SK-N-SH (cell line): ENCODE measurements at regions not wholly inside any gene's neighbourhood (a gene's known extent, or its start where the extent isn't known, plus 50 kb on each side); places are given as distances from the start of the nearest gene placed in this dataset.

Experiments
- CTCF ChIA-PET: fragments of 300-600, 350-600 bp; formaldehyde crosslinking; extraction: SDS; loops from one replicate; lab custom pipeline; 2021; lab: Yijun Ruan, JAX
- POLR2A ChIA-PET: fragments of 350-600 bp; sonication (Branson Sonifier 250); formaldehyde crosslinking; extraction: SDS; loops from one replicate; lab custom pipeline; 2020; ENCODE audit warnings: antibody characterized with exemption, inconsistent platforms; lab: Yijun Ruan, JAX
- DNase-seq: peaks from one replicate; pipeline ENCODE4 v3.0.0; 2012
- H2AFZ ChIP-seq: fragments of 200-600 bp; sonication (generic); 2 replicates; pipeline ENCODE4 v1.8.1; 2016; ENCODE audit warnings: antibody characterized with exemption, mild to moderate bottlenecking, low read depth
- H3F3A ChIP-seq: fragments of 200-600 bp; sonication (generic); replicated peaks from 2 replicates; pipeline ENCODE3; 2016; ENCODE audit warnings: antibody characterized with exemption, mild to moderate bottlenecking; ENCODE audit not compliant: insufficient read depth
- H3K27ac ChIP-seq, 2 experiments: fragments of 200-500 bp in 1 of 2; fragments of 200-600 bp in 1 of 2; sonication (Bioruptor generic) in 1 of 2; sonication (generic), shearing (Covaris generic) in 1 of 2; 2 replicates each; pipeline versions ENCODE4 v1.5.1 to v1.6.1; 2014 to 2016; ENCODE audit warnings: low read depth in 2 of 2, inconsistent platforms in 1 of 2, low read length in 1 of 2, mild to moderate bottlenecking in 1 of 2, mixed read lengths in 1 of 2
- H3K27me3 ChIP-seq: fragments of 200-600 bp; sonication (generic), shearing (Covaris generic); 2 replicates; pipeline ENCODE4 v1.6.1; 2016; ENCODE audit warnings: mixed run types; ENCODE audit not compliant: insufficient read depth
- H3K36me3 ChIP-seq, 2 experiments: fragments of 200-500 bp in 1 of 2; fragments of 200-600 bp in 1 of 2; sonication (Bioruptor generic) in 1 of 2; sonication (generic) in 1 of 2; replicated peaks in 1 of 2; 2 replicates each; pipeline versions ENCODE3 to v1.5.1; 2014 to 2016; ENCODE audit warnings: low read length in 1 of 2, mild to moderate bottlenecking in 1 of 2; ENCODE audit not compliant: insufficient read depth in 2 of 2, control insufficient read depth in 1 of 2
- H3K4me1 ChIP-seq, 2 experiments: fragments of 200-500 bp in 1 of 2; fragments of 200-600 bp in 1 of 2; sonication (Bioruptor generic) in 1 of 2; sonication (generic), shearing (Covaris generic) in 1 of 2; 2 replicates each; pipeline versions ENCODE4 v1.5.1 to v1.6.1; 2014 to 2016; ENCODE audit warnings: low read depth in 1 of 2, low read length in 1 of 2, mixed run types in 1 of 2; ENCODE audit not compliant: insufficient read depth in 2 of 2, control insufficient read depth in 1 of 2
- H3K4me2 ChIP-seq: fragments of 200-600 bp; sonication (generic), shearing (Covaris generic); 2 replicates; pipeline ENCODE4 v1.6.1; 2017; ENCODE audit warnings: mixed run types
- H3K4me3 ChIP-seq, 2 experiments: fragments of 200-500 bp in 1 of 2; fragments of 200-600 bp in 1 of 2; sonication (Bioruptor generic) in 1 of 2; sonication (generic), shearing (Covaris generic) in 1 of 2; 2 replicates each; pipeline versions ENCODE4 v1.5.1 to v1.8.1; 2014 to 2016; ENCODE audit warnings: low read depth in 2 of 2, inconsistent platforms in 1 of 2, low read length in 1 of 2, mild to moderate bottlenecking in 1 of 2, mixed read lengths in 1 of 2, moderate library complexity in 1 of 2
- H3K79me2 ChIP-seq: fragments of 200-600 bp; sonication (generic); 2 replicates; pipeline ENCODE4 v1.8.1; 2017; ENCODE audit warnings: mild to moderate bottlenecking; ENCODE audit not compliant: insufficient read depth
- H3K9ac ChIP-seq: fragments of 200-600 bp; sonication (generic); 2 replicates; pipeline ENCODE4 v1.6.1; 2017; ENCODE audit warnings: mixed run types
- H3K9me2 ChIP-seq: fragments of 200-600 bp; sonication (generic); 2 replicates; pipeline ENCODE4 v1.6.1; 2017; ENCODE audit warnings: mixed run types
- H3K9me3 ChIP-seq: fragments of 200-600 bp; sonication (generic); 2 replicates; pipeline ENCODE4 v1.6.1; 2017; ENCODE audit warnings: mixed run types, mild to moderate bottlenecking, moderate library complexity
- H4K20me1 ChIP-seq: fragments of 200-600 bp; sonication (generic); 2 replicates; pipeline ENCODE4 v1.6.1; 2017; ENCODE audit warnings: mild to moderate bottlenecking, mixed run types; ENCODE audit not compliant: insufficient read depth
- CHD2 ChIP-seq: fragments of 150-350 bp; IDR thresholded peaks from 2 replicates; pipeline ENCODE4 v1.6.1; 2018; ENCODE audit warnings: low read length; ENCODE audit not compliant: partially characterized antibody
- EZH2phosphoT487 ChIP-seq: fragments of 200-600 bp; sonication (generic); IDR thresholded peaks from 2 replicates; pipeline ENCODE4 v1.6.1; 2017; ENCODE audit warnings: low read depth, mixed run types, mild to moderate bottlenecking, antibody characterized with exemption, moderate library complexity, borderline replicate concordance
- FOXM1 ChIP-seq: IDR thresholded peaks from 2 replicates; pipeline ENCODE4 v1.4.0; 2012; ENCODE audit warnings: low read depth, mild to moderate bottlenecking
- GABPA ChIP-seq: IDR thresholded peaks from 2 replicates; pipeline ENCODE4 v1.4.0; 2012; ENCODE audit warnings: low read depth, mild to moderate bottlenecking
- MXI1 ChIP-seq: IDR thresholded peaks from 2 replicates; pipeline ENCODE4 v1.6.1; 2012; ENCODE audit warnings: mild to moderate bottlenecking, low read depth, low read length, improper control_type of control experiment
- NFIC ChIP-seq: IDR thresholded peaks from 2 replicates; pipeline ENCODE4 v1.4.0; 2012; ENCODE audit warnings: borderline replicate concordance
- NRF1 ChIP-seq: IDR thresholded peaks from 2 replicates; pipeline ENCODE4 v1.6.1; 2012; ENCODE audit warnings: low read depth, mild to moderate bottlenecking, low read length
- PBX3 ChIP-seq: IDR thresholded peaks from 2 replicates; pipeline ENCODE4; 2012
- POLR2AphosphoS5 ChIP-seq: IDR thresholded peaks from 2 replicates; pipeline ENCODE4 v1.6.1; 2012; ENCODE audit warnings: low read depth, low read length
- REST ChIP-seq: IDR thresholded peaks from 2 replicates; pipeline ENCODE4 v1.6.1; 2012; ENCODE audit warnings: mild to moderate bottlenecking, low read depth, low read length, moderate library complexity
- RFX5 ChIP-seq: IDR thresholded peaks from 2 replicates; pipeline ENCODE4 v1.6.1; 2012; ENCODE audit warnings: mild to moderate bottlenecking, improper control_type of control experiment, low read length
- SMC3 ChIP-seq: IDR thresholded peaks from 2 replicates; pipeline ENCODE4 v1.6.1; 2012; ENCODE audit warnings: low read depth, low read length, improper control_type of control experiment
- TCF12 ChIP-seq: IDR thresholded peaks from 2 replicates; pipeline ENCODE4 v1.4.0; 2012
- USF1 ChIP-seq: IDR thresholded peaks from 2 replicates; pipeline ENCODE4 v1.4.0; 2012; ENCODE audit warnings: low read depth, borderline replicate concordance
- WGBS: methylation state at CpG from one replicate; pipeline ENCODE4 v1.1.6; 2017; ENCODE audit warnings: low lambda C conversion rate; 5-methylcytosine and 5-hydroxymethylcytosine counted together

GRCh38 chr17:65362826-65363225 is 198.6 kb downstream of the AXIN2 start:
- CTCF ChIA-PET, result no interaction called here
- no peaks in the 10 kb centered on the region for H3K36me3 ChIP-seq
- DNase-seq, result no peak

More at GRCh38 chr17:65362826-65363225, 198.6 kb downstream of the AXIN2 start:
- Histone ChIP-seq H3K9ac (no peak overlapping the region), H3K4me2 (no peak overlapping the region), H3K27me3 (no peaks in the 10 kb centered on the region; the same call in 1 of the 2 replicates), H3K9me3 (no peaks in the 10 kb centered on the region), H3K27ac (no peak overlapping the region), H3K4me3 (no peak overlapping the region), H4K20me1 (no peaks in the 10 kb centered on the region), H3K9me2 (no peaks in the 10 kb centered on the region), H3F3A (no peaks in the 10 kb centered on the region), H2AFZ (no peak overlapping the region), H3K4me1 (no peaks in the 10 kb centered on the region; a peak in 1 of 4 replicates), H3K79me2 (no peaks in the 10 kb centered on the region)
- WGBS, result 49% methylated on average over 2 of the region's 2 CpGs
- POLR2A ChIA-PET, result no interaction called here
- no peak for TF ChIP-seq TCF12
- TF ChIP-seq PBX3, result no peak
- TF ChIP-seq NRF1, result no peak
- no peak for TF ChIP-seq MXI1
- TF ChIP-seq FOXM1, result no peak
- TF ChIP-seq GABPA, result no peak
- no peak for TF ChIP-seq REST
- no peak for TF ChIP-seq POLR2AphosphoS5
- TF ChIP-seq RFX5, result no peak
- TF ChIP-seq USF1, result no peak
- no peak for TF ChIP-seq CHD2
- no peak for TF ChIP-seq EZH2phosphoT487
- TF ChIP-seq NFIC, result no peak
- no peak for TF ChIP-seq SMC3
